PFSK-1 (cell line): ENCODE measurements at regions not wholly inside any gene's neighbourhood (a gene's known extent, or its start where the extent isn't known, plus 50 kb on each side); places are given as distances from the start of the nearest gene placed in this dataset.

Experiments
- FOXP2 ChIP-seq: optimal IDR thresholded peaks from 2 replicates; pipeline ENCODE3; 2011; ENCODE audit warnings: borderline replicate concordance, control low read depth, inconsistent platforms; ENCODE audit not compliant: insufficient read depth; ENCODE audit errors: extremely low read length, extremely low read depth
- POLR2AphosphoS5 ChIP-seq: IDR thresholded peaks from 2 replicates; pipeline ENCODE4 v1.6.1; 2012; ENCODE audit warnings: low read depth, mild to moderate bottlenecking, control low read depth, low read length, moderate library complexity
- REST ChIP-seq, 2 experiments: IDR thresholded peaks; 2 replicates each; pipeline versions ENCODE4 v1.6.1 to v1.8.0; 2011 to 2012; ENCODE audit warnings: low read depth in 2 of 2, low read length in 2 of 2, control low read depth in 1 of 2, inconsistent platforms in 1 of 2, mild to moderate bottlenecking in 1 of 2, moderate library complexity in 1 of 2; ENCODE audit not compliant: insufficient read depth in 1 of 2
- SIN3A ChIP-seq: IDR thresholded peaks from 2 replicates; pipeline ENCODE4 v1.6.1; 2012; ENCODE audit warnings: mild to moderate bottlenecking, low read length, moderate library complexity, borderline replicate concordance; ENCODE audit not compliant: insufficient read depth
- TAF1 ChIP-seq: IDR thresholded peaks from 2 replicates; pipeline ENCODE4 v1.6.1; 2012; ENCODE audit warnings: low read length, control low read depth, borderline replicate concordance; ENCODE audit not compliant: insufficient read depth

- TF ChIP-seq POLR2AphosphoS5 (no peak), SIN3A (no peak), REST (IDR thresholded peaks at IDR 0.05; ENCODE audit: insufficient read depth in 1 of 2, low read depth in 2 of 2, low read length in 2 of 2) (no peak), TAF1 (no peak), FOXP2 (no peak)
Observed at GRCh38 chr2:192267484-192267883, 72.8 kb upstream of the TMEFF2 start.
